Smooth muscle cell (in vitro differentiated cells): ENCODE measurements at regions not wholly inside any gene's neighbourhood (a gene's known extent, or its start where the extent isn't known, plus 50 kb on each side); places are given as distances from the start of the nearest gene placed in this dataset.

ENCODE experiments used
- DNase-seq: peaks from one replicate; lab custom pipeline; 2025; ENCODE audit not compliant: unreplicated experiment; lab: John Stamatoyannopoulos, UW
- H2AFZ ChIP-seq: fragments of 200-600 bp; sonication (generic); 2 replicates; pipeline ENCODE4 v1.6.0; 2016; ENCODE audit warnings: antibody characterized with exemption, low read depth, mild to moderate bottlenecking
- H3F3A ChIP-seq: fragments of 200-600 bp; sonication (generic); 2 replicates; pipeline ENCODE4 v1.6.0; 2017; ENCODE audit warnings: antibody characterized with exemption, low read depth
- H3K27ac ChIP-seq: fragments of 200-600 bp; sonication (generic); 2 replicates; pipeline ENCODE4 v1.5.1; 2016; ENCODE audit warnings: low read depth, mild to moderate bottlenecking
- H3K27me3 ChIP-seq: fragments of 200-600 bp; sonication (generic); 2 replicates; pipeline ENCODE4 v1.6.1; 2016; ENCODE audit warnings: low read depth, mild to moderate bottlenecking
- H3K36me3 ChIP-seq: fragments of 200-600 bp; sonication (generic); 2 replicates; pipeline ENCODE4 v1.5.1; 2016; ENCODE audit warnings: low read depth
- H3K4me1 ChIP-seq: fragments of 200-600 bp; sonication (generic); 2 replicates; pipeline ENCODE4 v1.5.1; 2016; ENCODE audit warnings: low read depth
- H3K4me2 ChIP-seq: fragments of 200-600 bp; sonication (generic); 2 replicates; pipeline ENCODE4 v1.6.0; 2016; ENCODE audit warnings: mild to moderate bottlenecking
- H3K4me3 ChIP-seq: fragments of 200-600 bp; sonication (generic); 2 replicates; pipeline ENCODE4 v1.5.1; 2016; ENCODE audit warnings: mild to moderate bottlenecking
- H3K79me2 ChIP-seq: fragments of 200-600 bp; sonication (generic); 2 replicates; pipeline ENCODE4 v1.6.0; 2016; ENCODE audit warnings: low read depth, mild to moderate bottlenecking
- H3K9ac ChIP-seq: fragments of 200-600 bp; sonication (generic); 2 replicates; pipeline ENCODE4 v1.6.0; 2016; ENCODE audit warnings: low read depth
- H3K9me3 ChIP-seq: fragments of 200-600 bp; sonication (generic); replicated peaks from 2 replicates; pipeline ENCODE4 v1.5.1; 2016; ENCODE audit warnings: low read depth
- H4K20me1 ChIP-seq: fragments of 200-600 bp; sonication (generic); 2 replicates; pipeline ENCODE4 v1.6.0; 2016; ENCODE audit warnings: low read depth
- CTCF ChIP-seq: fragments of 200-600 bp; sonication (generic); IDR thresholded peaks from 2 replicates; pipeline ENCODE4 v1.5.1; 2017; ENCODE audit warnings: borderline replicate concordance, mild to moderate bottlenecking, antibody characterized with exemption; ENCODE audit not compliant: insufficient read depth, poor library complexity, severe bottlenecking
- WGBS: methylation state at CpG from one replicate; pipeline ENCODE4 v1.1.7; 2016; ENCODE audit warnings: low lambda C conversion rate; 5-methylcytosine and 5-hydroxymethylcytosine counted together

- Histone ChIP-seq H3K36me3 (no peaks in the 10 kb centered on the region), H2AFZ (no peak overlapping the region), H3F3A (no peaks in the 10 kb centered on the region), H3K27ac (no peak overlapping the region), H3K27me3 (no peaks in the 10 kb centered on the region), H3K4me1 (no peaks in the 10 kb centered on the region), H3K9ac (no peak overlapping the region), H4K20me1 (no peaks in the 10 kb centered on the region), H3K4me3 (no peak overlapping the region), H3K9me3 (no peaks in the 10 kb centered on the region), H3K79me2 (no peaks in the 10 kb centered on the region), H3K4me2 (no peak overlapping the region)
- no peak for DNase-seq
- no peak for TF ChIP-seq CTCF
Measured at GRCh38 chr13:91187522-91187921, 160.0 kb upstream of the MIR17HG start.

- Histone ChIP-seq H4K20me1 (no peaks in the 10 kb centered on the region), H3K4me3 (no peak overlapping the region), H3K4me1 (no peaks in the 10 kb centered on the region), H2AFZ (no peak overlapping the region), H3K4me2 (no peak overlapping the region), H3K36me3 (no peaks in the 10 kb centered on the region), H3K27me3 (no peaks in the 10 kb centered on the region), H3K9ac (no peak overlapping the region), H3K9me3 (no peaks in the 10 kb centered on the region), H3F3A (no peaks in the 10 kb centered on the region), H3K79me2 (no peaks in the 10 kb centered on the region), H3K27ac (no peak overlapping the region)
- WGBS, result 88% methylated on average over 3 of the region's 3 CpGs
- TF ChIP-seq CTCF, result no peak
- DNase-seq, result no peak
Measured at GRCh38 chr13:91189506-91189905, 158.0 kb upstream of the MIR17HG start.

- no peaks in the 10 kb centered on the region for H4K20me1 ChIP-seq
- H3K9me3 ChIP-seq, result no peaks in the 10 kb centered on the region
- no peaks in the 10 kb centered on the region for H3K36me3 ChIP-seq
- no peak overlapping the region for H3K4me2 ChIP-seq
- H3K27ac ChIP-seq, result no peak overlapping the region
- no peak for TF ChIP-seq CTCF
- H3K27me3 ChIP-seq, result no peaks in the 10 kb centered on the region
- H3F3A ChIP-seq, result no peaks in the 10 kb centered on the region
- H3K79me2 ChIP-seq, result no peaks in the 10 kb centered on the region
- WGBS, result 65% methylated on average over 2 of the region's 2 CpGs
- H3K4me1 ChIP-seq, result no peaks in the 10 kb centered on the region
- no peak overlapping the region for H3K9ac ChIP-seq
- H3K4me3 ChIP-seq, result no peak overlapping the region
- DNase-seq, result no peak
- H2AFZ ChIP-seq, result no peak overlapping the region
Measured at GRCh38 chr13:91193358-91193757, 154.1 kb upstream of the MIR17HG start.

GRCh38 chr13:91195789-91196188 lies 151.7 kb upstream of the MIR17HG start:
- no peak overlapping the region for H3K4me2 ChIP-seq
- DNase-seq, result no peak
- H3K9ac ChIP-seq, result no peak overlapping the region
- no peak overlapping the region for H3K27ac ChIP-seq
- H3K9me3 ChIP-seq, result no peaks in the 10 kb centered on the region
- TF ChIP-seq CTCF, result no peak
- no peak overlapping the region for H3K4me3 ChIP-seq
- H3K36me3 ChIP-seq, result no peaks in the 10 kb centered on the region
- no peak overlapping the region for H2AFZ ChIP-seq
- no peaks in the 10 kb centered on the region for H3F3A ChIP-seq
- no peaks in the 10 kb centered on the region for H3K27me3 ChIP-seq
- no peaks in the 10 kb centered on the region for H4K20me1 ChIP-seq
- H3K4me1 ChIP-seq, result peaks cover under 1% of the 10 kb centered on the region
- WGBS, result 90% methylated on average over 2 of the region's 2 CpGs
- H3K79me2 ChIP-seq, result no peaks in the 10 kb centered on the region
